Uterus (tissue), 2 donors: ENCODE measurements at regions not wholly inside any gene's neighbourhood (a gene's known extent, or its start where the extent isn't known, plus 50 kb on each side); places are given as distances from the start of the nearest gene placed in this dataset.

Source experiments
- POLR2A ChIP-seq, 2 donors: fragments of 450-650 bp; IDR thresholded peaks; one replicate each; pipeline ENCODE4 v1.6.1; 2016; ENCODE audit warnings: antibody characterized with exemption in 2 of 2, mild to moderate bottlenecking in 1 of 2, moderate library complexity in 1 of 2
- TF ChIP-seq, protein P1 (sequence below), 4 experiments: fragments of 200-600 bp in 2 of 4; fragments of 450-650 bp in 2 of 4; sonication (generic) in 2 of 4; IDR thresholded peaks; one replicate each; pipeline ENCODE4 v1.5.1; 2016 to 2019; ENCODE audit warnings: antibody characterized with exemption in 4 of 4, mild to moderate bottlenecking in 2 of 4, moderate library complexity in 1 of 4

DNA sequence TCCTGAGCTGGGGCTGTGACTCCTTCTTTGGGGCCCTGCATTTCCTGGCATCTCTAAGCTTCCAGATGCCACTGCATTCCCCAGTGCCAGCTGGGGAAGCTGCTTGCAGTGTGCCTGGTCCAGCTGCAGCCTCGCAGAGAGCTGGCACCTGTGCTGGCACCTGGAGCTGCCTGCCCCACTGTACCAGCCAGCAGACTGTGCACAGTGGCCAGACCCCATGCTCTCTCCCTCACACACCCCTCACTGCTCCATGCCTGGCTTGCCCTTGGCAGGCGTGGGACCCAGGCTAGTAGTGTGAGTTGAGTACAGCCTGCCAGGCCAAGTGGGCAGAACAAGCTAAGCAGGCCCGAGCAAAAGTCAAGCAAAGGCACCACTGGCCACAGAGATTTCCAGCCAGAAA is 327.5 kb downstream of the NDFIP2 start:
- TF ChIP-seq, protein P1, sequence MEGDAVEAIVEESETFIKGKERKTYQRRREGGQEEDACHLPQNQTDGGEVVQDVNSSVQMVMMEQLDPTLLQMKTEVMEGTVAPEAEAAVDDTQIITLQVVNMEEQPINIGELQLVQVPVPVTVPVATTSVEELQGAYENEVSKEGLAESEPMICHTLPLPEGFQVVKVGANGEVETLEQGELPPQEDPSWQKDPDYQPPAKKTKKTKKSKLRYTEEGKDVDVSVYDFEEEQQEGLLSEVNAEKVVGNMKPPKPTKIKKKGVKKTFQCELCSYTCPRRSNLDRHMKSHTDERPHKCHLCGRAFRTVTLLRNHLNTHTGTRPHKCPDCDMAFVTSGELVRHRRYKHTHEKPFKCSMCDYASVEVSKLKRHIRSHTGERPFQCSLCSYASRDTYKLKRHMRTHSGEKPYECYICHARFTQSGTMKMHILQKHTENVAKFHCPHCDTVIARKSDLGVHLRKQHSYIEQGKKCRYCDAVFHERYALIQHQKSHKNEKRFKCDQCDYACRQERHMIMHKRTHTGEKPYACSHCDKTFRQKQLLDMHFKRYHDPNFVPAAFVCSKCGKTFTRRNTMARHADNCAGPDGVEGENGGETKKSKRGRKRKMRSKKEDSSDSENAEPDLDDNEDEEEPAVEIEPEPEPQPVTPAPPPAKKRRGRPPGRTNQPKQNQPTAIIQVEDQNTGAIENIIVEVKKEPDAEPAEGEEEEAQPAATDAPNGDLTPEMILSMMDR (IDR thresholded peaks at IDR 0.05): no peak
- no peak for TF ChIP-seq POLR2A (IDR thresholded peaks at IDR 0.05)
